Stimulated activated CD8-positive, alpha-beta memory T cell treated with anti-CD3 and anti-CD28 coated beads, Interleukin-2, amount 100 ng/mL, for 48 hours (primary cell): ENCODE measurements at regions not wholly inside any gene's neighbourhood (a gene's known extent, or its start where the extent isn't known, plus 50 kb on each side); places are given as distances from the start of the nearest gene placed in this dataset.

ENCODE experiments used
- DNase-seq, 2 donors: peaks; one replicate each; pipeline ENCODE4 v3.0.0-alpha.2; 2020; ENCODE audit warnings: low read depth in 2 of 2

GRCh38 chr5:68872088-68872839, 221.6 kb upstream of the SLC30A5 start:
- no peak for DNase-seq

DNA sequence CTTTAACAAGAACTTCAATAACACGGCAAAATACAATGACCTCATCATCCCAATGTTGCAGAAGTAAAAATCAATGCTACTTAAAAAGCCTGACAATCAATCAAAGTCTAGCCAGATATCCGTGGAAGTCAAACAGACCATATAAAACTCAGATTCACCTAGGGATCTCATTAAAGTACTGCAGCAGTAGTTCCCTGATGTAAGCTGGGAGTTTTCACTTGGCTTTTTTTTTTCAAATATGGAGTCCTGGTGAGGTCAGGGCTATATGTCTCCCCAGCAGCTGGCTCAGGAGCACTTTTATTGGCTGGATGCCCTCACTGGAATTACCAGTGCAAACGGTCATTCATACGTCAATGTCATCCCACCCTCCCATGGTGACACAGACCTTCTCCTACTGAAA, 220.6 kb upstream of the SLC30A5 start:
- DNase-seq: no peak

DNA sequence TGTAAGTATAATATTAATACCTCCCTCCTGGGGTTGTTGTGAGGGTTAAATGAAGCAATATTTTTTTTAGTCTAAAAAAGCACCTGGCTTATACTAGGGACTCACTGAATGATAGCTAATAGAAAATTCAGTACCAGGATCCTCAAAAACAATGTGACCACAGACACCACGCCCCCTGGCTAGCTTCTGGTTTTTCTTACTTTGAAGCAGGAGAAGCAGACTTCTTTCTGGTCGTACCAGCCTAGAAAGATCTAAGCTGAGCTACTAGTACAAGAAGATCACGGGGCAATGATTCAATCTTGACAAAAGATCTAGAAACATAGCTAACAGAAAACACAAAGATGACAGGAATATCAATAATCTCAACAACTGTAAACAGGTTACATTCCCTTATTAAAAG, 218.5 kb upstream of the SLC30A5 start:
- no peak for DNase-seq

GRCh38 chr5:68883436-68883835, 210.4 kb upstream of the SLC30A5 start:
- DNase-seq: no peak

DNA sequence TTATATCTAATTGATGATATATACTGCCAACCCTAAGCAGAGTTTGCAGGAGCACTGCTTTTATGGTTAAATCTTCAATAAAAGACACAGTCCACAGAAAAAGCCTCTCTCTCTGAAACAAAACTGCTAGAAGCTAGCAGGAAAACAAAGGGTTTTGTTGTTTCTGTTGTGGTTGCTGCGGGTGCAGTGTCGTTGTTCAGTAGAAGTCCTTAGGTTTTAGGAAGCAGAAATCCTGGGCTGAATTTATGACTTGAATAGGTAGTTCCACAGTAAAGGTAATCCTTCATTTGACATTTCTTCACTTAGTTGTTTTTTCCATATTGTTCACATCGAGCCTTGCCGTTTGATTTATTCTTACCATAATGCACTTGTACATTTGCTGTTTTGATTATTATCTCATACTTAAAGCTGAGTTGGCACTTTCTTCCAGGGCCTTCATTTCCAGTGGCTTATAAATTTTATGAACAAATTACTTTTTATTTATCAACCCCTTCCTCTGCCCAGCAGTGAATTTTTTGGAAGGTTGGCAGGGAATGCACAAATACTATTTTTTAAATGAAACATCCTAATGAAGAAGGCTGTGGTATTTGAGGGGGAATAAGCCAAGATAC, 209.6 kb upstream of the SLC30A5 start:
- DNase-seq: no peak

- no peak for DNase-seq
Observed at GRCh38 chr5:68884883-68885282, 208.9 kb upstream of the SLC30A5 start.

DNA sequence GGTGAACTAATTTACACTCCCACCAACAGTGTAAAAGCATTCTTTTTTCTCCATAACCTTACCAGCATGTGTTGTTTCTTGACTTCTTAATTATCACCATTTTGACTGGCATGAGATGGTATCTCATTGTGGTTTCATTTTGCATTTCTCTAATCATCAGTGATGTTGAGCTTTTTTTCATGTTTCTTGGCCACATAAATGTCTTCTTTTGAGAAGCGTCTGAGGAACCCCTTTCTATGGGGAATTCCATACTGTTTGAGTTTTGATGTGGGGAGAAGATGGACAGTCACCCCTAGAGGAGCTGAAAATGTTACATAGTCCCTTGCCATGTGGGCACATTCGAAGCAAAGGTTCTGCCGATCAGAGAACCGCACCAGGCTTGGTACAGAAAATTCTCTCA, 207.0 kb upstream of the SLC30A5 start:
- DNase-seq: no peak

DNA sequence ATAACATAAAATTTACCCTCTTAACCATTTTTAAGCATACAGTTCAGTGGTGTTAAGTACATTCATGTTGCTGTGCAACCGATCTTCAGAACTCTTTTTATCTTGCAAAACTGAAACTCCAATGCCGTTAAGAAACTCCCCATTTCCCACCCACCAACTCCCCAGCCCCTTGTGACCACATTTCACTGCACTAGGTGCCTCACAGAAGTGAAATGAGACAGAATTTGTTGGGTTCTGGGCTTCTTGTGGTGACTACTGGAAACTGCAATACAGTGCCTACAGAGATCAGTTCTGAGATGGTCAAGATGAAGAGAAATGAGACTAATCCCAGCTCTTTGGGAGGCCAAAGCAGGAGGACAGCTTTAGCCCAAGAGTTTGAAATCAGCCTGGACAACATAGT, 202.1 kb upstream of the SLC30A5 start:
- peak in 1 of 2 donors; percentile 7 for DNase-seq

- DNase-seq: no peak
Observed at GRCh38 chr5:68894673-68895072, 199.1 kb upstream of the SLC30A5 start.

DNA sequence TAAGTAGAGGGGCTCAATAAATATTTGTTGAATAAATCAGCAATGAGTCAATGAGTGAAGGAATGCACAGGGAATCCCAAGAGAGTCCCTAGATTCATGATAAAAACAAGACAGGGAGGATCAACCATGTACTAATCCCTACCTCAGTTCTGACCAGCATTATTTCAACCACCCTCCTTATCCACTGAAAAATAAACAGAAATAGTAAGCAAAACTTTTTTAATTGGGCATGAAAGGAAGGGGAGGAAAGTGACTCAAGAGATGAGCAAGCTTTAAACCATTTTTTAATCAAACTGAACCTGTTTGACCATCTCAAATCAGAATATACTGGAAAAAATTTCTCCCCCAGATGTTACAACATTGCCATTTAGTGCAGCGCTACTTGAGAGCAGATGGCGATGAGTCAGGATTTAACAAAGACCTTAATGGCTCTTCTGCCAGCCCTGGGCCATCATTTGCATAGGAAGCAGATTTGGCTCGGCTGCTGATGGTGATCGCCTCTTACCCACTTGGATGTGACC, 194.8 kb upstream of the SLC30A5 start:
- DNase-seq: no peak

DNA sequence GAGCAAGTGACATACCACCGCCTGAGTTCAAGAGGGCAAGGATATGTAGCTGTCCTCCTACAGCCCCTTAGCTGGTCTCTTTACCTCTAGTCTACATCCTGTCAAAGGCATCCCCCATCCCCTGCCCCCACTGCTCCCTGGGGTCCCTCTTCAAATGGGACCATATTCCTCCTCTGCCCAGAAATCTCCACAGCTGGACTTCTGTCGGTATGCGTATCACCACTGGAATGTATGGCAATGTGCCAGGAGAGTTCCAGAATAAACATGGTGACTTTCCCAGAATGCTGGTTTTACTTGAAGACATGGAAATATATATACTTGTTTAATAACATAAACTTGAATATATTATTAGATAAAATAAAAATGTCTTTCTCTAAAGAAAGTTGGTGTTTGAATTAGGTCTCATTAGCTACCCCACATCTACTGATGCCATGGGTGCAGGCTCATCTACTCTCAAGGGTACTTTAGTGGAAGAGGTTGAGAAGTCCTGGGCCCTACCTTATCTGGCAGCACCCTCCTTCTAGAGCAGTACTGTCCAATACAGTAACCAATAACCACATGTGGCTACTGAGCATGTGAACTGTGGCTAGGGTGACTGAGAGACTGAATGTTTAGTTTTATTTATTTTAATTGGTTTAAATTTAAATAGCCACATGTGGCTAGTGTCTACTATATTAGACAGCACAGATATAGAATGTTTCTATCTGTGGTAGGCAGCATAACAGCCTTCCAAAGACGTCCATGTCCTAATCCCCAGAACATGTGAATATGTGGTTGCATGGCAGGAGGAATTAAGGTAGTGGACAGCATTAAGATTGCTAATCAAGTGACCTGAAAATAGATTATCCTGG, 181.7 kb upstream of the SLC30A5 start:
- no peak for DNase-seq

DNA sequence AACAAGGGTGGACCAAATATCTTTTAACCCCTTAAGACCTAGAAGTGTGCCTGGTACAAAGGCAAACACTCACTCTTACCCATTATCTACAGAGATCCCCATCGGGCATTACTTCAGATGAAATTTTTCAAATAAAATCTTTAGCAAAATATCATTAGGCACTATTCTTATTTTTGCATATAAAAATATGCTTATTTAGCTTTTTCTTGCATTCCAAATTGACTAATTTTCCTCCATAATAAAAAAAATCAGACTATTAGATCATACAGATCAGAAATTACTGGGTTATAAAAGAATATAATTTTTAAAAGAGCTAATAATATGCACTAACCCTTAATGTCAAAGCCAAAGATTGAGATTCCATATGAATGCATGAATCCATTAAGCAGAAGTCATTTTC, 178.7 kb upstream of the SLC30A5 start:
- no peak for DNase-seq

DNA sequence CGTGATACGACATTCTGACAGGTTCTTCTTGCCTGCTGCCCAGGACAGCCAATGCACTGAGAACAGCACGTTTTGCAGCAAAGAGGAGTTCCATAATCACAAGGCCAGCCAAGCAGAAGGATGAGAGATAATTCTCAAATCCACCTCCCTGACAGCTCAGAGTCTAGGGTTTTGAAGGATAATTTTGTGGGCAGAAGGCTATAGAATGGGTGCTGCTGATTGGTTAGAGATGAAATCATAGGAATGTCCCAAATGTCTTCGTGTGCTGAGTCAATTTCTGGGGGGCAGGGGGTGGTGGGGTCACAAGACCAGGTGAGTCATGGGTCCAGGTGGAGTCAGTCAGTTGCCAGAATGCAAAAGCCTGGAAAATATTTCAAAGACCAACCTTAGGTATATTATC, 175.5 kb upstream of the SLC30A5 start:
- DNase-seq: no peak

DNA sequence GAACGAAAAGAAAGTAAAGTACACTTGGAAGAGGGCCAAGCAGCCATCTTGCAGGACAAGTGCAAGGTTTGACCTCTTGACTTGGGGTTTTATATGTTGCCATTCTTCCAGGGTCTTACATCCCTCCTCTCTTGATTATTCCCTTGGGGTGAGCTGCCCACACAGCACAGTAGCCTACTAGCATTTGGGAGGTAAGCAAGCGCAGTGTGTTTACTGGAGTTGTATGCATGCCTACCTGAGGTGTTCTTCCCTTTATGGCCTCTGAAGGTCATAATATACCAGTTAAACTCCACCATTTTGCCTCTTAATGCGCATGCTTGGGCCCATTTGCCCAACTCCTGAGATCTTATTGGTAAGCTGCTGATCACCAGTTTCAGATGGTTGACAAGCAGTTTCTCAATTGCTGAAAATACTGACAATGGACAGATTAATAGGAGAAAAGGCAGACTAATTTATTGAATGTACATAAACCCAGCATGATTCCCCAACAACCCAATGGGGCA, 173.8 kb upstream of the SLC30A5 start:
- DNase-seq: no peak

GRCh38 chr5:68920888-68921287, 172.9 kb upstream of the SLC30A5 start:
- no peak for DNase-seq

- no peak for DNase-seq
Observed at GRCh38 chr5:68922172-68922987, 171.4 kb upstream of the SLC30A5 start.

DNA sequence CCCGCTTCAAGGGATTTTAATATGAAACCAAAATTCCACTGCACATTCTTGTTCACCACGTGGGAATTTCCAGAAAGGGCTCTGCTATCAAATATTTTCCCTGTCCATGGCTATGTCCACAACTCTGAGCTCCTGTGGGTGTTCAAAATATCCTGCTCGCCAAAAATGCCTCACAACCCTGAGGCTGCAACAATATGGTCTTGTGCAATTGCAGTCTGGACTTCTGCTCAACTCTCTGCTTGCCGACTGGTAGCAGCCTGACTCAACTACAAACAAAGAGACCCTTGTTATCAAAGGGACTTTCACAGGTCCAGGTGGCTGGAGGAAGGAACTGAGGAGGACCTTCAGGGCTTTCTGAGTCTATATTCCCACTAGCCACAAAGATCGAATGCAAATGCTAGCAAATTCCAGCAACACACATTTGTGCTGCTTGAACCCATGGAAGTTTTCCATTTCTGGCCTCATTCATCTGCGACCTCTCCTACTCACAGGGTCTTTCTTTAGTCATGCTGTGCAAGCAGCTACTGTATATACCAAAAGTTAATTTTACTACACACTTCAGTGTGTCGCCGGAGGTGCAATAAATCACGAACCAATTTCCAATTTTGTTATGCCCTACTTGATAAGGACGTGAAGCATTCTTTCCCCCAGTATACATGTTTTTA, 169.2 kb upstream of the SLC30A5 start:
- no peak for DNase-seq

GRCh38 chr5:68928617-68929302, 165.1 kb upstream of the SLC30A5 start:
- no peak for DNase-seq

GRCh38 chr5:68930139-68930538, 163.7 kb upstream of the SLC30A5 start:
- no peak for DNase-seq

- DNase-seq: no peak
Observed at GRCh38 chr5:68932830-68933434, 160.9 kb upstream of the SLC30A5 start.
